ENCODE measurements at regions not wholly inside any gene's neighbourhood (a gene's known extent, or its start where the extent isn't known, plus 50 kb on each side); places are given as distances from the start of the nearest gene placed in this dataset.

- no peak overlapping the region for H3K9ac ChIP-seq (ENCODE audit: extremely low read depth, low read length, poor library complexity, severe bottlenecking)
- H3K27me3 ChIP-seq (ENCODE audit: control insufficient read depth, insufficient read depth, low read length, poor library complexity, severe bottlenecking) = no peaks in the 10 kb centered on the region
- Mint-ChIP-seq H3K27me3 (ENCODE audit: insufficient read depth) (no peaks in the 10 kb centered on the region), H3K36me3 (ENCODE audit: low read depth) (no peaks in the 10 kb centered on the region), H3K4me3 (no peak overlapping the region), H3K9me3 (no peaks in the 10 kb centered on the region), H3K4me1 (peaks cover 9% of the 10 kb centered on the region), H3K27ac (no peak overlapping the region)
- WGBS, 2 experiments (ENCODE audit: insufficient coverage in 1 of 2, insufficient read length in 1 of 2) = 91 to 94% methylated on average over 4 to 5 of the region's 5 CpGs
- DNase-seq = no peak
- H3K36me3 ChIP-seq (ENCODE audit: control insufficient read depth, insufficient read depth, low read length) = no peaks in the 10 kb centered on the region
- H3K9me3 ChIP-seq (ENCODE audit: control insufficient read depth, low read length) = no peaks in the 10 kb centered on the region
- H3K4me3 ChIP-seq (ENCODE audit: low read length) = no peak overlapping the region
- H3K27ac ChIP-seq (ENCODE audit: low read depth, low read length) = no peak overlapping the region
- H3K4me1 ChIP-seq (ENCODE audit: control insufficient read depth, insufficient read depth, low read length) = no peaks in the 10 kb centered on the region
- TF ChIP-seq, protein P1, sequence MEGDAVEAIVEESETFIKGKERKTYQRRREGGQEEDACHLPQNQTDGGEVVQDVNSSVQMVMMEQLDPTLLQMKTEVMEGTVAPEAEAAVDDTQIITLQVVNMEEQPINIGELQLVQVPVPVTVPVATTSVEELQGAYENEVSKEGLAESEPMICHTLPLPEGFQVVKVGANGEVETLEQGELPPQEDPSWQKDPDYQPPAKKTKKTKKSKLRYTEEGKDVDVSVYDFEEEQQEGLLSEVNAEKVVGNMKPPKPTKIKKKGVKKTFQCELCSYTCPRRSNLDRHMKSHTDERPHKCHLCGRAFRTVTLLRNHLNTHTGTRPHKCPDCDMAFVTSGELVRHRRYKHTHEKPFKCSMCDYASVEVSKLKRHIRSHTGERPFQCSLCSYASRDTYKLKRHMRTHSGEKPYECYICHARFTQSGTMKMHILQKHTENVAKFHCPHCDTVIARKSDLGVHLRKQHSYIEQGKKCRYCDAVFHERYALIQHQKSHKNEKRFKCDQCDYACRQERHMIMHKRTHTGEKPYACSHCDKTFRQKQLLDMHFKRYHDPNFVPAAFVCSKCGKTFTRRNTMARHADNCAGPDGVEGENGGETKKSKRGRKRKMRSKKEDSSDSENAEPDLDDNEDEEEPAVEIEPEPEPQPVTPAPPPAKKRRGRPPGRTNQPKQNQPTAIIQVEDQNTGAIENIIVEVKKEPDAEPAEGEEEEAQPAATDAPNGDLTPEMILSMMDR (conservative IDR thresholded peaks at IDR 0.05) = no peak
These were observed 1034.5 kb downstream of the REEP3 start for GRCh38 chr10:64555666-64556065.

GRCh38 chr10:64558094-64558835 lies 1037.1 kb downstream of the REEP3 start:
- TF ChIP-seq, protein P1 (conservative IDR thresholded peaks at IDR 0.05) = no peak
- Histone ChIP-seq H3K9ac (ENCODE audit: extremely low read depth, low read length, poor library complexity, severe bottlenecking) (no peak overlapping the region), H3K36me3 (ENCODE audit: control insufficient read depth, insufficient read depth, low read length) (no peaks in the 10 kb centered on the region), H3K4me1 (ENCODE audit: control insufficient read depth, insufficient read depth, low read length) (no peaks in the 10 kb centered on the region), H3K4me3 (ENCODE audit: low read length) (no peak overlapping the region), H3K9me3 (ENCODE audit: control insufficient read depth, low read length) (no peaks in the 10 kb centered on the region), H3K27ac (ENCODE audit: low read depth, low read length) (no peak overlapping the region), H3K27me3 (ENCODE audit: control insufficient read depth, insufficient read depth, low read length, poor library complexity, severe bottlenecking) (no peaks in the 10 kb centered on the region)
- Mint-ChIP-seq H3K36me3 (ENCODE audit: low read depth) (no peaks in the 10 kb centered on the region), H3K27ac (no peak overlapping the region), H3K9me3 (peaks cover 2% of the 10 kb centered on the region), H3K4me1 (no peaks in the 10 kb centered on the region), H3K27me3 (ENCODE audit: insufficient read depth) (no peaks in the 10 kb centered on the region), H3K4me3 (no peak overlapping the region)
- DNase-seq = no peak
- 88 to 89% methylated on average over 4 to 5 of the region's 5 CpGs for WGBS, 2 experiments (ENCODE audit: insufficient coverage in 1 of 2, insufficient read length in 1 of 2)

- no peaks in the 10 kb centered on the region for H3K4me1 Mint-ChIP-seq
- DNase-seq = no peak
- no peak overlapping the region for H3K4me3 Mint-ChIP-seq
- Histone ChIP-seq H3K9me3 (ENCODE audit: control insufficient read depth, low read length) (no peaks in the 10 kb centered on the region), H3K4me3 (ENCODE audit: low read length) (no peak overlapping the region), H3K4me1 (ENCODE audit: control insufficient read depth, insufficient read depth, low read length) (no peaks in the 10 kb centered on the region), H3K27ac (ENCODE audit: low read depth, low read length) (no peak overlapping the region), H3K27me3 (ENCODE audit: control insufficient read depth, insufficient read depth, low read length, poor library complexity, severe bottlenecking) (no peaks in the 10 kb centered on the region), H3K9ac (ENCODE audit: extremely low read depth, low read length, poor library complexity, severe bottlenecking) (no peak overlapping the region), H3K36me3 (ENCODE audit: control insufficient read depth, insufficient read depth, low read length) (no peaks in the 10 kb centered on the region)
- H3K9me3 Mint-ChIP-seq = peaks cover 11% of the 10 kb centered on the region
- TF ChIP-seq, protein P1 (conservative IDR thresholded peaks at IDR 0.05) = no peak
- H3K27me3 Mint-ChIP-seq (ENCODE audit: insufficient read depth) = no peaks in the 10 kb centered on the region
- H3K36me3 Mint-ChIP-seq (ENCODE audit: low read depth) = no peaks in the 10 kb centered on the region
- H3K27ac Mint-ChIP-seq = no peak overlapping the region
- 100% methylated on average over 1 of the region's 1 CpG; no CpG with 5 or more reads in 1 of the 2 experiments for WGBS, 2 experiments (ENCODE audit: insufficient coverage in 1 of 2, insufficient read length in 1 of 2)
These were observed 1049.9 kb downstream of the REEP3 start for GRCh38 chr10:64571056-64571455.
